H9 (cell line): ENCODE measurements at regions not wholly inside any gene's neighbourhood (a gene's known extent, or its start where the extent isn't known, plus 50 kb on each side); places are given as distances from the start of the nearest gene placed in this dataset.

Source experiments
- DNase-seq: peaks from one replicate; pipeline ENCODE4 v3.0.0-alpha.2; 2017
- H2AFZ ChIP-seq: one replicate; pipeline ENCODE4 v1.6.1; 2013; ENCODE audit warnings: mild to moderate bottlenecking, low read length, control low read depth, moderate library complexity
- H2AK5ac ChIP-seq: 2 replicates; pipeline ENCODE4 v1.6.1; 2013; ENCODE audit warnings: low read length, control low read depth, mixed read lengths; ENCODE audit not compliant: insufficient read length
- H2BK120ac ChIP-seq: one replicate; pipeline ENCODE4 v1.6.1; 2013; ENCODE audit warnings: low read depth, mild to moderate bottlenecking, low read length, control low read depth, inconsistent platforms; ENCODE audit not compliant: poor library complexity, severe bottlenecking
- H2BK12ac ChIP-seq: 2 replicates; pipeline ENCODE4 v1.6.1; 2013; ENCODE audit warnings: low read length, control low read depth, mixed read lengths, low read depth; ENCODE audit not compliant: insufficient read length
- H2BK15ac ChIP-seq: 2 replicates; pipeline ENCODE4 v1.6.1; 2013; ENCODE audit warnings: low read depth, low read length, control low read depth
- H2BK20ac ChIP-seq: one replicate; pipeline ENCODE4 v1.6.1; 2013; ENCODE audit warnings: low read depth, mild to moderate bottlenecking, low read length, control low read depth, inconsistent platforms; ENCODE audit not compliant: poor library complexity, severe bottlenecking
- H2BK5ac ChIP-seq: 2 replicates; pipeline ENCODE4 v1.6.1; 2013; ENCODE audit warnings: low read length, control low read depth, mixed read lengths; ENCODE audit not compliant: insufficient read length
- H3K14ac ChIP-seq: 2 replicates; pipeline ENCODE4 v1.6.1; 2013; ENCODE audit warnings: low read length, control low read depth; ENCODE audit not compliant: insufficient read depth
- H3K18ac ChIP-seq: 2 replicates; pipeline ENCODE4 v1.6.1; 2013; ENCODE audit warnings: low read depth, mild to moderate bottlenecking, mixed read lengths, low read length, control low read depth; ENCODE audit not compliant: insufficient read length
- H3K23ac ChIP-seq: 2 replicates; pipeline ENCODE4 v1.6.1; 2013; ENCODE audit warnings: low read length, control low read depth, mixed read lengths, low read depth; ENCODE audit not compliant: insufficient read length
- H3K23me2 ChIP-seq: 2 replicates; pipeline ENCODE4 v1.6.1; 2013; ENCODE audit warnings: low read depth, mild to moderate bottlenecking, mixed read lengths, low read length, control low read depth; ENCODE audit not compliant: insufficient read length, poor library complexity, severe bottlenecking
- H3K27ac ChIP-seq: 2 replicates; pipeline ENCODE4 v1.5.1; 2013; ENCODE audit warnings: low read length, control low read depth, mixed read lengths, low read depth; ENCODE audit not compliant: insufficient read length
- H3K27me3 ChIP-seq: 2 replicates; pipeline ENCODE4 v1.6.1; 2013; ENCODE audit warnings: low read length, control low read depth, inconsistent platforms; ENCODE audit not compliant: insufficient read depth
- H3K4ac ChIP-seq: 2 replicates; pipeline ENCODE4 v1.6.1; 2013; ENCODE audit warnings: low read depth, mild to moderate bottlenecking, control low read depth, inconsistent platforms, low read length, moderate library complexity
- H3K4me1 ChIP-seq: 2 replicates; pipeline ENCODE4 v1.6.1; 2013; ENCODE audit warnings: low read length, control low read depth, inconsistent platforms; ENCODE audit not compliant: insufficient read depth
- H3K4me2 ChIP-seq: 2 replicates; pipeline ENCODE4 v1.6.1; 2013; ENCODE audit warnings: low read length, control low read depth, mixed read lengths; ENCODE audit not compliant: insufficient read length, insufficient read depth
- H3K56ac ChIP-seq: 2 replicates; pipeline ENCODE4 v1.6.1; 2013; ENCODE audit warnings: low read depth, mild to moderate bottlenecking, mixed read lengths, low read length, control low read depth; ENCODE audit not compliant: insufficient read length
- H3K79me1 ChIP-seq: 2 replicates; pipeline ENCODE4 v1.6.1; 2013; ENCODE audit warnings: low read depth, mild to moderate bottlenecking, moderate library complexity, low read length, control low read depth, inconsistent platforms; ENCODE audit not compliant: insufficient read depth, poor library complexity, severe bottlenecking
- H3K79me2 ChIP-seq: 2 replicates; pipeline ENCODE4 v1.6.1; 2013; ENCODE audit warnings: low read length, control low read depth, inconsistent platforms; ENCODE audit not compliant: insufficient read depth
- H3K9ac ChIP-seq: 2 replicates; pipeline ENCODE4 v1.6.1; 2013; ENCODE audit warnings: low read length, control low read depth, mixed read lengths; ENCODE audit not compliant: insufficient read length; ENCODE audit errors: extremely low read depth
- H3K9me3 ChIP-seq: one replicate; pipeline ENCODE4 v1.6.1; 2013; ENCODE audit warnings: low read depth, low read length, inconsistent platforms; ENCODE audit not compliant: control insufficient read depth
- H3T11ph ChIP-seq: one replicate; pipeline ENCODE4 v1.6.1; 2013; ENCODE audit warnings: mild to moderate bottlenecking, low read length, control low read depth, inconsistent platforms
- H4K20me1 ChIP-seq: one replicate; pipeline ENCODE4 v1.6.1; 2013; ENCODE audit not compliant: control insufficient read depth, insufficient read length, insufficient read depth
- H4K5ac ChIP-seq: 2 replicates; pipeline ENCODE4 v1.6.1; 2013; ENCODE audit warnings: low read depth, mild to moderate bottlenecking, mixed read lengths, low read length, control low read depth; ENCODE audit not compliant: insufficient read length
- H4K8ac ChIP-seq: replicated peaks from 2 replicates; pipeline ENCODE4 v1.6.1; 2013; ENCODE audit warnings: low read length, control low read depth, mixed read lengths, low read depth; ENCODE audit not compliant: insufficient read length
- H4K91ac ChIP-seq: 2 replicates; pipeline ENCODE4 v1.6.1; 2013; ENCODE audit warnings: low read depth, mild to moderate bottlenecking, moderate library complexity, mixed read lengths, low read length, control low read depth; ENCODE audit not compliant: insufficient read length
- H3K27ac Mint-ChIP-seq, 3 experiments: 2 replicates in 2 of 3; 3 replicates in 1 of 3; pipeline ENCODE4 v1.8.0; 2020 to 2021; ENCODE audit warnings: mixed read lengths in 3 of 3, mild to moderate bottlenecking in 1 of 3, moderate library complexity in 1 of 3
- H3K27me3 Mint-ChIP-seq: 2 replicates; pipeline ENCODE4 v1.8.0; 2021; ENCODE audit warnings: low read depth, mild to moderate bottlenecking, moderate library complexity, mixed read lengths
- H3K36me3 Mint-ChIP-seq, 3 experiments: 2 replicates in 2 of 3; 3 replicates in 1 of 3; pipeline ENCODE4 v1.8.0; 2020 to 2021; ENCODE audit warnings: low read depth in 3 of 3, mixed read lengths in 3 of 3; ENCODE audit not compliant: insufficient read depth in 1 of 3
- H3K4me1 Mint-ChIP-seq, 2 experiments: 2 replicates each; pipeline ENCODE4 v1.8.0; 2020; ENCODE audit warnings: mixed read lengths in 2 of 2
- H3K4me3 Mint-ChIP-seq, 2 experiments: 2 replicates in 1 of 2; 3 replicates in 1 of 2; pipeline ENCODE4 v1.8.0; 2020 to 2021; ENCODE audit warnings: mild to moderate bottlenecking in 2 of 2, mixed read lengths in 2 of 2, moderate library complexity in 1 of 2
- H3K9me3 Mint-ChIP-seq, 2 experiments: 2 replicates in 1 of 2; 3 replicates in 1 of 2; pipeline ENCODE4 v1.8.0; 2020; ENCODE audit warnings: mild to moderate bottlenecking in 2 of 2, mixed read lengths in 2 of 2, moderate library complexity in 1 of 2
- CTCF ChIP-seq: fragments of 200-600 bp; sonication (generic); conservative IDR thresholded peaks from 3 replicates; pipeline ENCODE4 v1.8.0; 2021; ENCODE audit warnings: antibody characterized with exemption, mild to moderate bottlenecking

DNA sequence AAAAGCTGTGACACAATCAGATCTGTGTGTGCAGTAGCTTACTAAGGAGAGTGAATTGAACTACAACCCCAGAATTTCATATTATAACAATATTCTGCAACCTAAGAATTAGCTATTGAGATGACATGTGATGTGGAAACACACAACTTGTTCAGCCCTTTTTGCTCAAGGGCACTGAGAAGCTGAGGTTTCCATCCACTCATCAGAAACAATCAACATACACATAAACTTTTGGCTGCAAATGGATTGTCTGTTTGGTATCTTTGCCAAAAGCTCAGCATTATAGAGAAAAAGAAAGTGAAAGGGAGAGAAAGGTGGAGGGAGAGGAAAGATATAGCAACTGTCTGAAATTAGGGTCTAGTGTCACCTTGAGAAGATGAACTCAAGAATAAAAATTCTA, 117.2 kb upstream of the KLF7 start:
- Histone ChIP-seq H3K23me2 (no peaks in the 10 kb centered on the region), H3K27me3 (no peaks in the 10 kb centered on the region), H4K20me1 (no peaks in the 10 kb centered on the region), H2AFZ (no peak overlapping the region), H3K9me3 (no peaks in the 10 kb centered on the region), H3K9ac (no peak overlapping the region), H3K14ac (no peak overlapping the region), H4K5ac (no peak overlapping the region), H3K27ac (no peak overlapping the region), H3K56ac (no peak overlapping the region), H3K18ac (no peak overlapping the region), H3K4ac (no peak overlapping the region), H2AK5ac (no peak overlapping the region), H4K8ac (no peak overlapping the region), H3K4me1 (no peaks in the 10 kb centered on the region), H2BK20ac (no peak overlapping the region), H2BK5ac (no peak overlapping the region), H2BK15ac (no peak overlapping the region), H3K79me2 (no peaks in the 10 kb centered on the region), H4K91ac (no peak overlapping the region), H3K4me2 (no peak overlapping the region), H3K79me1 (no peaks in the 10 kb centered on the region), H2BK120ac (no peak overlapping the region), H3T11ph (no peak overlapping the region), H2BK12ac (no peak overlapping the region), H3K23ac (no peak overlapping the region)
- no peak for DNase-seq
- TF ChIP-seq CTCF: no peak
- Mint-ChIP-seq H3K27ac (no peak overlapping the region), H3K4me3 (no peak overlapping the region), H3K27me3 (0 out of 2 replicates have a peak, but pooled peaks cover 2% of the 10 kb centered on the region), H3K9me3 (no peaks in the 10 kb centered on the region; a peak in 1 of 5 replicates), H3K4me1 (peaks cover 19 to 21% of the 10 kb centered on the region in 2 experiments), H3K36me3 (no peaks in the 10 kb centered on the region)
